ENCODE measurements at regions not wholly inside any gene's neighbourhood (a gene's known extent, or its start where the extent isn't known, plus 50 kb on each side); places are given as distances from the start of the nearest gene placed in this dataset.
A peak's percentile ranks its signal among the peaks of the same experiment; 100 is the strongest.
"Not testable (repeated sequence)": the region's sequence is repeated elsewhere in the genome, so short reads cannot be mapped to it uniquely, and the experiment has no call there.

DNA sequence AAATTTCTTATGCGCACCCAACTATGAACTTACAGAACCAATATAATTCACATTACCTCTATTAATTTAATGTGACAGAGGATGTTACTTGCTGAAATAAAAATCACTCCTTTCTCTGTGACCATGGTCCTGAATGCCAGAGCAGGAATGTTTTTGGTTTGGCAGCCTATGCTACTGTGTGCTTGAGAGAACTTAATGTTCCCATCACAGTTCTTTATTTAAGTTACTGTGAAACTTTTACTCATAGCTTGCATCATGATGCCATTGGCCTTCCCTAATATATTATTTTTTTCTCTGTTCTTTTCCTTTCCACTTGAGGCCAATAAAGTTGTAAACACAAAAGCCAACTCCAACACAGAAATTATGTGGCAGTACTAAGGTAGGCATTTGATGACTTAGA lies 142.2 kb downstream of the FAM76B start:
- H3K4me3 ChIP-seq (ENCODE audit: low read depth, low read length): no peak overlapping the region
- DNase-seq (ENCODE audit: low read depth, low spot score): peak; percentile 50
- TF ChIP-seq, protein P1, sequence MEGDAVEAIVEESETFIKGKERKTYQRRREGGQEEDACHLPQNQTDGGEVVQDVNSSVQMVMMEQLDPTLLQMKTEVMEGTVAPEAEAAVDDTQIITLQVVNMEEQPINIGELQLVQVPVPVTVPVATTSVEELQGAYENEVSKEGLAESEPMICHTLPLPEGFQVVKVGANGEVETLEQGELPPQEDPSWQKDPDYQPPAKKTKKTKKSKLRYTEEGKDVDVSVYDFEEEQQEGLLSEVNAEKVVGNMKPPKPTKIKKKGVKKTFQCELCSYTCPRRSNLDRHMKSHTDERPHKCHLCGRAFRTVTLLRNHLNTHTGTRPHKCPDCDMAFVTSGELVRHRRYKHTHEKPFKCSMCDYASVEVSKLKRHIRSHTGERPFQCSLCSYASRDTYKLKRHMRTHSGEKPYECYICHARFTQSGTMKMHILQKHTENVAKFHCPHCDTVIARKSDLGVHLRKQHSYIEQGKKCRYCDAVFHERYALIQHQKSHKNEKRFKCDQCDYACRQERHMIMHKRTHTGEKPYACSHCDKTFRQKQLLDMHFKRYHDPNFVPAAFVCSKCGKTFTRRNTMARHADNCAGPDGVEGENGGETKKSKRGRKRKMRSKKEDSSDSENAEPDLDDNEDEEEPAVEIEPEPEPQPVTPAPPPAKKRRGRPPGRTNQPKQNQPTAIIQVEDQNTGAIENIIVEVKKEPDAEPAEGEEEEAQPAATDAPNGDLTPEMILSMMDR (IDR thresholded peaks at IDR 0.05; ENCODE audit: low read depth, low read length): no peak
- in situ Hi-C loops (cut with HindIII; ENCODE audit: low sequenced_read_pairs): no loop called here

DNA sequence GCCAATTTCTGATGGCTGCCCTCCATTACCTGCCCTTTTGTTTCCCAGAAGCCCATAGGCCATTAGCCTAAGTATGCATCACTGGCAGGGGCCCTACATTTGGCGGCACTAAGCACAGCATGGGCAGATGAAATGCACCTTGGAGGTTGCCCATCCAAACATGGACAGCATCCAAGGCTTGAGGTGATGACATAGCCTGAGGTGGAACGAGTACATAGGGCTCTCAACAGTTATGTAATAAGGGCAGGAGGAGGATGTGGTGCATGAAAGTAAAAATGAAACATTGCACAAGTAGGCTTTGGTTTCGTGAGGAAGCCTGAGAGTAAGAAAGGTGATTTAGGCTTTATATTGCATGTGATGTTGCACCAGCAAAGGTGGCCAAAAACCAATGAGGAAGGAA lies 148.1 kb downstream of the FAM76B start:
- in situ Hi-C loops (cut with HindIII; ENCODE audit: low sequenced_read_pairs): no loop called here
- no peak for DNase-seq (ENCODE audit: low read depth, low spot score)
- TF ChIP-seq, protein P1 (IDR thresholded peaks at IDR 0.05; ENCODE audit: low read depth, low read length): no peak
- H3K4me3 ChIP-seq (ENCODE audit: low read depth, low read length): no peak overlapping the region

DNA sequence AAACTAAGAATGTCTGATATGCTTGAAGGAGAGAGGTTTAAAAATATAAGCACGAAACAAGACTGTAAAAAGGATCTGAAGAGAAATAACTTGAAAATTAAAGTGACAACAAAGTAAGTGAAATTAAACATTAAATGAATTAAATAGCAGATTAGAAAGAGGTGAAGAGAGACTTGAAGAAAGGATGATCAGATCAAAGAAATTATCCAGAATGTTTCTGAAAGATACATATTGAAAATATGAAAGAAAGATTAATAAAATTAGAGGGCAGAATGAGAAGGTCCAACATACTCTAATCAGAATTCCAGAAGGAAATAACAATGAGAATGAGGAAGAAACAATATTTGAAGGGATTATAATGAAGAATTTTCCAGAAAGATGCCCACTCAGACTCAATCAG lies 151.1 kb downstream of the FAM76B start:
- in situ Hi-C loops (cut with HindIII; ENCODE audit: low sequenced_read_pairs): no loop called here
- TF ChIP-seq, protein P1 (IDR thresholded peaks at IDR 0.05; ENCODE audit: low read depth, low read length): no peak
- no peak overlapping the region for H3K4me3 ChIP-seq (ENCODE audit: low read depth, low read length)

DNA sequence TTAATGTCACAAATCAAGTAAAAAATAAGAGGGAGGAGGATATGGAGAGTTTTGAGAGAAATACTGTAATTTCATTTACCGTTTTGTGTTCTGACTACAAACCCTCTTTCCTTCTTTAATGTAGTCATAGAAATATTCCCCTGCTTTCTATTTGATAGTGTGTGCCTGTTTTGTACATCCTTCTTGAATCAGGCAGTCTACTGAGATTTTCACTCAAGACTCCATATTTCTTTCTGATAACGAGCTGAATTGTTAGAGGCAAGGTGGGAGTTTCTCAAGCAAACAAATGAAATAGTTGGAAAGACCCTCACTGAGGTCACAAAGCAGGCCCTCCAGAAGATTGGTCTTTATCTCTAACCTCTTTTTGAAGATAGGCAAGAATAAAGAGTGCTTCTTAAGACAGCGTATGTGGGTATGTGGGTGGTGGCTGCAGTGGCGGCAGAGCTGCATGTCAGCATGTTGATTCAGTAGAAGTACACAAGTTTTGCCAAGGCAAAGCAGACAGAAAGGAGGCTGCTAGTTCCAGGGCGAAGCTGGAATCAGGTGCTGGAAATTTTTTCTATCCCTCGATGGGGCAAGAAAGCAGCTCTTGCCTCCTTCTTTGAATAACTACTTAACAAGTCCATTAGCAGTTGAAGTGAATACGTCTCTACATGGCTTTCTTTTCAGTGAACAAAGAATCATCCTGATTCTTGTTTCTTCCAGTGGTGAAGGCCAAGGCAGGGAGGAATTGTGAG lies 164.2 kb downstream of the FAM76B start:
- DNase-seq (ENCODE audit: low read depth, low spot score): no peak
- in situ Hi-C loops (cut with HindIII; ENCODE audit: low sequenced_read_pairs): no loop called here
- no peak overlapping the region for H3K4me3 ChIP-seq (ENCODE audit: low read depth, low read length)
- TF ChIP-seq, protein P1 (IDR thresholded peaks at IDR 0.05; ENCODE audit: low read depth, low read length): no peak

More for the DNA sequence above, 151.1 kb downstream of the FAM76B start:
- DNase-seq (ENCODE audit: low read depth, low spot score): no peak

DNA sequence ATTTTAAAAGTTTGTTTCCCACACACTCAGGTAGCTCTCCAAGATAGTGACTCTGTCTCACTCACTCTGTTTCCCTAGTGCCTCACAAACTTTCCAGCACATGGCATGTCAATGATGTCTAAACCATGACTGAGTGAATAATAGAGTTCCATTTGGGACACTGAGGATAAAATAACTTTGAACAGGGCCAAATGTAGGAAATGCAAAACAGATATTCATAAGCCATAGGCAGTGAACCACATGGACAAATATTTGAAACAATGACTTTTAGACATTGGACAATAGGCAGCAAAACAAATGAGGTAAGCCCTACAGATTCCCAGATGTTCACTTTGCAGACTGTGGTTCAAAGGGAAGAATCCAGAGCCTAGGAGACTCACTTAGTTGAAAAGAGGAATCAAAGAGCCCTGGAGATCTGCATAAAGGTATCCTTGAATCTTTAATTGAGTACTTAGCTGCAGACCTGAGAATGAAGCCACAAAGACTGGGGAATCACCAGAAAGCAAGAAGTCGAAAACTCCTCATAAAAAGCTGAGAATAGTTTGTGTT lies 173.3 kb downstream of the FAM76B start:
- no peak for DNase-seq (ENCODE audit: low read depth, low spot score)
- in situ Hi-C loops (cut with HindIII; ENCODE audit: low sequenced_read_pairs): no loop called here
- TF ChIP-seq, protein P1 (IDR thresholded peaks at IDR 0.05; ENCODE audit: low read depth, low read length): no peak
- no peak overlapping the region for H3K4me3 ChIP-seq (ENCODE audit: low read depth, low read length)

DNA sequence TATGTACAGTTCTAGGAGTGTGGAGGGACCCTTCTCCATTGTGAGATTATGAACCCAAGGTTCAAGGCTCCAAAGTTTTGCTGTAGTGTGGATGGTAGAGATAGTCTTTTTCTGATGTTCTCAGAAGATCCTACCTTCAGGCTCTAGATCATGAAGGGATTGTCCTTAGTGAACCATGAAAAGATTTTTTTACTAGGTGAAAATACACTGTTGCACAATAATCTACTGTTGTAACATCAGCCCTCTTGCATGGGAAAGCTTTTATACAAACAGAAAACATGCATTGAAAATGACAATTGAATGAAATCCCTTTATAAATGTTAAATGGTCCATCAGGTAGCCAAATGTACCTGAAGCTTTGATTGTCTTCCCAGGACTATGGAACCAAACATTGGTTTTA lies 177.8 kb downstream of the FAM76B start:
- TF ChIP-seq, protein P1 (IDR thresholded peaks at IDR 0.05; ENCODE audit: low read depth, low read length): no peak
- in situ Hi-C loops (cut with HindIII; ENCODE audit: low sequenced_read_pairs): no loop called here
- no peak for DNase-seq (ENCODE audit: low read depth, low spot score)
- no peak overlapping the region for H3K4me3 ChIP-seq (ENCODE audit: low read depth, low read length)

DNA sequence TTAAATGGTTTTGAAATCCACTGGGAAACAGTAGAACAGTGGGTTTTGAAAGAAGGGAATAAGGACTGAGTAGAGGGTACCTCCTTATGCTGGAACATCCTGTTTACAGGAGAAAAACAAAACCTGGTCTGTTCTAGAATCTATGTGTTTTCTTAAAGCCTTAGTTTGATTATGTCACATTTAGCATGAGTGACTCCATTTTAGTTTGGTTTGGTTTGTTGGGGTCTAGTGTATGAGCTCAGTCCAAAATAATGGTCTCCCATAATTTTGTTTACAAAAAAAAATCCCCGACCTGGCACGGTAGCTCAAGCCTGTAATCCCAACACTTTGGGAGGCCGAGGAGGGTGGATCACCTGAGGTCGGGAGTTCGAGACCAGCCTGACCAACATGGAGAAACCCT lies 179.4 kb downstream of the FAM76B start:
- H3K4me3 ChIP-seq (ENCODE audit: low read depth, low read length); in situ Hi-C loops (cut with HindIII; ENCODE audit: low sequenced_read_pairs); DNase-seq (ENCODE audit: low read depth, low spot score): not testable (repeated sequence)
